ENCODE measurements at regions not wholly inside any gene's neighbourhood (a gene's known extent, or its start where the extent isn't known, plus 50 kb on each side); places are given as distances from the start of the nearest gene placed in this dataset.

GRCh38 chrX:40452031-40452430 lies 128.7 kb upstream of the ATP6AP2 start:
- DNase-seq: no peak

- DNase-seq: no peak
These were observed 130.6 kb upstream of the ATP6AP2 start for GRCh38 chrX:40449956-40450706.

DNA sequence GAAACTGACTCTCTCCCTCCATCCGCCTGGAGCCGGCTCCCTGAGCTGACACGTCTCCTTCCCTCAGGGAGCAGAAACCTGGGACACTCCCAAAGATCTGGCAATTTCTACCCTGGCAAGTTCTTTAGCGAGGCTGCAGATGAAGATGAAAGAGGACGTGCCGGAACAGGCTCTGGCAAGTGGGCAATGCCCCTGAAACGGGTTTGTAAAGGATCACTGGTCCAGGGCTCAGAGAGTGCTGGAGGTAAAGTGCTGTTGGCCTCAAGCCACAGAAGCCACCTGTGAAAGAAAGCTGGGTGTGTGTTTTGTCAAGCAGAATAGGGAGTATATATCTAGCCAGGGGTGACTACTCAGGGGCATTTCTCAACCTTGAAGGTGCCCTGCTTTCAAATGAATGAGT lies 131.4 kb upstream of the ATP6AP2 start:
- no peak for DNase-seq

- no peak for DNase-seq
These were observed 132.0 kb upstream of the ATP6AP2 start for GRCh38 chrX:40448793-40449192.

DNA sequence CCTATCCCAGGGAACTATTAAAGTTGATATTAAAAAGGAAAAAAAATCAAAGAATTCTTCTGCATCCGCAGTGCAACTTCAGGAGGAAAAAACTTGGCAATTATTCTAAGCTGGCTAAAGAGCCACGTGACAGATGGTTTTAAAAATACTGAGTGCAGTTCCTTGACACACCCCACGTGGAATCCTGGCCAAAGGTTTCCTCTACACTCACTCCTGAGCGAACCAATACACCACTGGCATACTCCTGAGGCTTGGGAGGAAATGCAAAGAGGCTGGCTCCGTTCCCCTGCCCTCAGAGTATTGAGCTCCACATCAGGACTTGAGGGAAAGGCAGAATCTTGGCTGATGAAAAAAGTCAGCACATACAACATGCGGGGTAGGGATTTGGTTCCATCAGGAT lies 133.8 kb upstream of the ATP6AP2 start:
- DNase-seq: no peak

GRCh38 chrX:40445691-40446090 lies 135.1 kb upstream of the ATP6AP2 start:
- no peak for DNase-seq

- DNase-seq: no peak
These were observed 135.8 kb upstream of the ATP6AP2 start for GRCh38 chrX:40444798-40445496.

GRCh38 chrX:40444133-40444532 lies 136.6 kb upstream of the ATP6AP2 start:
- no peak for DNase-seq

DNA sequence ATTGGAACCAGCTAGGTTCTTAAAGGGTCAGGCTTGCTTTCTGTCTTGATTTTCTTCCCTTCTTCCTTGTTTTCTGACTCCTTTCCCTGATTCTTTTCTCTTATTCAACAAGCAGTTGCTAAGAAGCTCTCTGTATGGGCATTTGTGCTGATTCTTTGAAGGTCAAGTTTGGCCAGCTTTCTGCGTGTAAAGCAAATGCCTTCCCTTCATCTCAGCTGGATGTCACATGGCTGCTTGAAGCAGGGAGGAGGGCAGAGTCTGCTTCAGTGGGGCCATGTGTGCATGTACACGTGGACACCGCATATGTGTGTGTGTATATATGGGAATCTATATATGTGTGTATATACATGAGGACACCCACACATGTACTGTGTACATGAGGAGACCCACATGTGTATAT lies 139.9 kb upstream of the ATP6AP2 start:
- DNase-seq: no peak

DNA sequence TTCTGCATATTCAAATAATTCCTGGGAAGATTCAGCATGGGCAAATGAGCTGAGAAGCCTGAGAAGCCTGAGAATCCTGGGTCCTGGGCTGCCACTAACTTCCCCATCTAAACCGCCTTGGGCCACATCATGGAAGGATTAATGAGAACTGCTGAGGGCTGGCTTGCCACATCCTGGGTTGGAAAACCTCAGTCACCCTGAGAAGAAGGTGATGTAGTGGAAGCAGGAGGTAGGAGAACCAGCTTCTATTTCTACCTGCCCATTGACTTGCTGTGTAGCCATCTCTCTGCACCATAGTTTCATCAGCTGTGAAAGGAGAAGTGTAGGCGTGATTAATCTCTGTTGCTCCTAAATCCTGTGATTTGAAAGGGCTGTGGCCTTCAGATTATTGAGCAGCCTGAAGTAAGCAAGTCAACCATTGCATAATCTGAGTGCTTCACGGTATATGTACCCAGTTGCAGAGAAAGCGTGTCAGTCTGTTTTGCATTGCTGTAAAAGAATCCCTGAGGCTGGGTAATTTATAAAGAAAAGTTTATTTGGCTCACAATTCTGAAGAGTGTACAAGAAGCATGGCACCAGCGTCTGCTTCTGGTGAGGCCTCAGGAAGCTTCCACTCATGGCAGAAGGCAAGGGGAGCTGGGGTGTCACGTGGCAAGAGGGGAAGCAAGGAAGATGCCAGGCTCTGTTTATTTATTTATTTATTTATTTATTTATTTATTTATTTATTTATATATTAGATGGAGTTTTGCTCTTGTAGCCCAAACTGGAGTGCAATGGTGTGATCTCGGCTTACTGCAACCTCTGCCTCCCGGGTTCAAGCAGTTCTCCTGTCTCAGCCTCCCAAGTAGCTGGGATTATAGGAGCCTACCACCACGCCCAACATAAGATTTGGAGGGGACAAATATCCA lies 140.9 kb upstream of the ATP6AP2 start:
- DNase-seq: no peak

DNA sequence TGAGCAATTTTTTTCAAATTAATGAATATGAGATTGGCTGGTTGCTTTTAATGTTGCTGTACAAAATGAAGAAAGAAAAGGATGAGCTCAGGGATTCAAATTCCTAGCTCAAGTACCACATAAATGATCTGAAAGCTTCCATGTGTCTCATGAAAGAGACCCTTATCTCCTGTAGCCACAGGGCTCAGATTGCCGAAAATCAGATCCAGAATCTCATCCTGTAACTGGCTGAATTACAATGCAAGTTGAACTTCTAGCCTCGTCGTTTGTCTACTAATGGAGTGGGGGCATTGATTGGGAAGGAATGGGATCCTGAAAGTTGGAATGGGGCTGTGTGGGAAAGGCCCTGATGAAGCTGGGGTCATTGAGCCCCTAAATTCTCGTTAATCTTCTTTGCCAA lies 143.4 kb upstream of the ATP6AP2 start:
- DNase-seq: no peak

DNA sequence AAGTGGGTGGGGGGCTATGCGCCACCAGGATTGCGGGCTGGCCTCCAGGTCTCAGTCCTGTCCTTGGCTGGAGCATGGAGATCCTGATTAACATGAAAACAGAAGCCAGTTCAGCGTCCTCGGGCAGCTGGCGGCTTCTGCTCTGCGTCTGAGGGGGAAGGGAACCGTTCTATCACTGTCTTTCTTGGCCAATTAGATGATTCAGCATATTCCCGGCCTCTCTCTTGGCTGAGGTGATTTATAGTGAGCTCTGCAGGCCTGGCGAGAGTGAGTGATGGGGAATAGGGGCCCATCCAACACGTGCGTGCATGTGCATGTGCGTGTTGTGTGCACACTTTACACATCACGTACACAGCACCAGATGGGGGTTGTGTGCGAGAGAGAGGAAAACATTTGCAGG lies 145.8 kb upstream of the ATP6AP2 start:
- peak; percentile 25 for DNase-seq

DNA sequence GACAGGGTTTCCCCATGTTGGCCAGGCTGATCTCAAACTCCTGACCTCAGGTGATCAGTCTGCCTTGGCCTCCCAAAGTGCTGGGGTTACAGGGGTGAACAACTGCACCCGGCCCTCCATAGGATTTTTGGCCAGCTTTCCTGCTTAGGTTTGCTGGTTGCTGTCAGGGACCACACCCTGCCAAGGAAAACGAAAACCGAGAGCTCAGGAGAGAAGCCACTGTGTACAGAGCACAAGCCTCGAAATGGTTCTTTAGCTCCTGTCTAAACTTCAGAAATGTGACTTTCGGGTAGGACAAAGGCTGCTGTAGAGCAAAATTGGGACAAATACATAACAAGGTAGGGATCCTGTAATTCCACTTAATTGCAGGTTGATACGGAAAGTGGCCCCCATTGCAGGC lies 146.3 kb upstream of the ATP6AP2 start:
- no peak for DNase-seq

DNA sequence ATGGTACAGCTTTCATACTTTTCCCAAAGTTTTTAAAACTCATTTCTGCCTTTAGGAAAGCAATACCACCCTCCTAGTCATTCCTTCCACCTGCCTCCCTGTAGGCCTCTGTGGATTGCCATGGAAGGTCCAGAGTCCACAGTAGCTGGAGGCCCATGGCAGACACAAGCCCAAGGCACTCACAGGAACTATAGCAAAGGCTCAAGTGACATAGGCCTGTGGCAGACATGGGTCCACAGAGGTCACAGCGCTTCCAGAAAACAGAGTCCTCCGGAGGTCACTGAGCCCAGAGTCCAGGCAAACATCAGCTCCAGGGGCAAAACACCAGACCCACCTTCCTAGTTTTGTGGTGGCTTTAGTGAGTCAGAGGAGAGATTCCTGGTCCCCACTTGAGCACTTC lies 147.6 kb upstream of the ATP6AP2 start:
- no peak for DNase-seq

GRCh38 chrX:40424259-40424658 lies 156.5 kb upstream of the ATP6AP2 start:
- no peak for DNase-seq

- no peak for DNase-seq
These were observed 157.5 kb upstream of the ATP6AP2 start for GRCh38 chrX:40423299-40423698.

DNA sequence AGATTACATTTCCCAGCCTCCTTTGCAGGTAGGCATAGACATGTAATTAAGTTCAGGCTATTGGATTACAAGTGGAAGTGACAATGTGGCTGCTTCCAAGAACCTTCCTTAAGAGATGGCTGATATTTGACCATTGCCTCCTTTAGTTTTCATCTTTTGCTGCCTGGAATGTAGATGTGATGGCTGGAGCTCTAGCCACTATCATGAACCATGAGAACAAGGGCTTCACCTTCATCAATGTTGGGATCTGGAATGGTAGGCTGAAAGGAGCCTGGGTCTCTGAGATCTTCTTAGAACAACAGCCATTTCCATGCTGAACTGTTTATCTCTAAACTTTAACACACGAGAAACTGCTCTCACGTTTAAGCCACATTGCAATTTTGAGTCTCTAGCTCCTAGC lies 158.7 kb upstream of the ATP6AP2 start:
- no peak for DNase-seq

DNA sequence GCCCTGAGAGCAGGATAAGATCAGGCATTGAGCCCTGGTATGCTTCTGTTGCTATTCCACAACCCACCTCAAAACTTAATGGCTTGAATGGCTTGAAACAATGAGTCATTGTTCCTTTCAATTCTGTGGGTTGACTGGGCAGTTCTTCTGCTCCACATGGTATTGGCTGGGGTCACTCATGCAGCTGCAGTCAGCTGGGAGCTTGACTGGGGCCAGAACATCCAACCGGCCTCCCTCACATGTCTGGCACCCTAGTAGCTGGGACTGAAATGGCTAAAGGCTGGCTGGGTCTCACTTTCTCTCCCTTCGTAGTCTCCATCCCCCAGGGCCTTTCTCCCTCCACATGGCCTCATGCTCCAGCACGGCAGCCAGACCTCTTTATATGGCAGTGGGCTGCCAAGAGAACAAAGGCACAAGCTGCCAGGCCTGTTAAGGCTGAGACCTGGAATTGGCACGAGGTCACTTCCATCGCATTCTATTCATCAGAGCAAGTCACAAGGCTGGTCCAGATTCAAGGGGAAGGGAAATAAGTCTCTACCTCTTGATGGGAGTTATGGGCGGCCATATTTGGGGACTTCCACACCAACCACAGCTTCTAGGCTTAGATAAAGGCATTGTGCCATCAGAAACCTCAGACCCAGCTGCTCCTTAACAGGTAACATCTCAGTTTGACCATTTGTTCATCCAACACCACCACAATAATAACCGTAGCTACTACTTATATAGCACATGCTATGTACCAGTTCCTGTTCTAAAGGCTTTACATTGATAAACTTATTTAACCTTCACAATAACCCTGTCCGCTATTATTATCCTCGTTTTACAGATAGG lies 159.7 kb upstream of the ATP6AP2 start:
- DNase-seq: no peak

GRCh38 chrX:40418813-40419195 lies 162.0 kb upstream of the ATP6AP2 start:
- no peak for DNase-seq

DNA sequence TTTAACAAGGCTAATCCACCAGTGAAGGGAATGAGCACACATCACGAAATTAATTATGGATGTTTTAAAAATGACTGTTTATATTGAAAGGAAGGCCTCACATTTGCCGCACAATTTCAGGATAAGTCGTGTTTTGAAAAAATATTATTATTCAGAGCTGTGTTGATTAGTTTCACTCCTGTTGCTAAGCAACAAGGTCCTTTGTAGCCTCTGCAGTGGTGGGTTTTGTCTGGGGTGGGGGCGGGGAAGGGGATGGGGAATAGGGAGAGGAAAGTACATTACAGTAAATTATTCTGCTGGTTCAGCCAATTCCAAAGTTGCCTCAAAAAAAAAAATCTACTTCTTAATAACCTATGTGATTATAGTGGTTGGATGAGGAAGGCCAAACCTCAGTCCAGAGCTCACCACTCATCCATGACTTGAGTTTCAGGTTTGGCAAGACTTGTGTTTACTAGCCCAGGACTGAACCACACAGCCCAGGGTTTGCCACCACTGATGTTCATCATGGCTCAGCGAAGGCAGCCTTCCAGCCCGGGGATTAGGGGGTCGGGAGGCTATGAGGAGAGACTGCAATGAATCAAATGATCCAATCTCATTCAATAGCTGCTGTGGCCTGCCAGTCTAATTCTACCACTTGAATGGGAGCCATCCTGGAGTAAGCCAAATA lies 162.5 kb upstream of the ATP6AP2 start:
- DNase-seq: peak; percentile 46

GRCh38 chrX:40415675-40416074 lies 165.1 kb upstream of the ATP6AP2 start:
- DNase-seq: no peak

Data from left kidney (tissue), 1 donor.